Medulla oblongata (tissue), 1 donor: ENCODE measurements at regions not wholly inside any gene's neighbourhood (a gene's known extent, or its start where the extent isn't known, plus 50 kb on each side); places are given as distances from the start of the nearest gene placed in this dataset.

Source experiments
- DNase-seq: peaks from one replicate; pipeline ENCODE4 v3.0.0-alpha.2; 2015; ENCODE audit errors: extremely low spot score

- no peak for DNase-seq
Observed at GRCh38 chr20:11083841-11084240, 410.0 kb upstream of the JAG1 start.

GRCh38 chr20:11084508-11084907 lies 410.7 kb upstream of the JAG1 start:
- DNase-seq = no peak

- DNase-seq = no peak
Observed at GRCh38 chr20:11086970-11087369, 413.2 kb upstream of the JAG1 start.

- DNase-seq = no peak
Observed at GRCh38 chr20:11090751-11091150, 417.0 kb upstream of the JAG1 start.

DNA sequence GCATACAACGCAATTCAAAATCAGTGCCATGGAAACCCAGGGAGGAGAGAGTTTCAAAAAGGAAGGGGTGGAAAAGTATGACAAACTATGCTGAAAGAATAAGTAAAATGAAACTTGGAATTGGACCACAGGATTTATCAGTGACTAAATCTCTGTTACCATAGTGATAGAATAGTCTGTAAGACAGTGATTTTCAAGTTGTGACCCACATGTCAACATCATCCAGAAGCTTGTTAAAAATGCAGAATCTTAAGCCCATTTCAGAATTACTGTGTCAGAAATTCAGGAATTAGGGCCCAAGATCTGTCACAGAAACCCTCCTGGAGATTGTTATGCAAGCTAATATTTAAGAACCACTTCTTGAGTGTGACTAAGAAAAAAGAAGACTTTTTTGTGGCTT lies 417.7 kb upstream of the JAG1 start:
- no peak for DNase-seq

DNA sequence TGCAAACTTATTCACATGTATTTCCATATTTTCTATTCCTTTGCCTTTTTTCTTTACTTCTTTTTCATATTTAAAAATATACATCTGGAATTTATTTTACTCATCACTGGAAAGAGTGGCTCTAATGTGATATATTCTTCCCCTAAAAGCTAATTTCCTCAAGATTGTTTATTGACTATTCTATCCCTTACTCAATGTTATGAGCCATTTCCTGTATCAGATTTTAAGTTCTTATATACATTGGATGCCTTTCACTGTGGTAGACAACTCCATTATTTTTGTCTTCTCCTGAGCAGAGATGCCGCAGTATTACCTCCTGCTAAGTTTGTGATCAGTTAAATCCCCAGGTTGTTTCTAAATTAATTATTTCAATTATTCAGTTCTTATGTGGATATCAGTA lies 418.4 kb upstream of the JAG1 start:
- DNase-seq = no peak

- DNase-seq = no peak
Observed at GRCh38 chr20:11094196-11094595, 420.4 kb upstream of the JAG1 start.

- DNase-seq = no peak
Observed at GRCh38 chr20:11094711-11095110, 420.9 kb upstream of the JAG1 start.

- DNase-seq = no peak
Observed at GRCh38 chr20:11098888-11099287, 425.1 kb upstream of the JAG1 start.

DNA sequence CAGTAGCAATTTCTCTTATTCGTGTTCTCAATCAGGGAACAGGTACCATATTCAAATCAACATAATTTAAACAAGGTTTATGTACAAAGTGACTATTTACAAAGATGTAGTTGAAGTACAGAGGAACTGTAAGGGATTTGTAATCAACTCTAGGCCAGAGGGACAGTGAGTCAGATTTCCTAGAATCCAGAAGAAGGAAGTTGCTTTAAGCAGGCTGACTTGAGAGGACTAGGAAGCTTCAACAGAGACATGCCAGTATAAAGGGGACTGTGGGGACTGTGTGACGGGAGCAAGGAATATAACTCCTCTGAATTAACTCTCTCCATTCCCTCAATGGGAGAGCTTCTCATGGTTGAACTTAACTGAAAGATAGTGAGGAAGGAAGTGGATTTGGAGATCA lies 427.4 kb upstream of the JAG1 start:
- no peak for DNase-seq

DNA sequence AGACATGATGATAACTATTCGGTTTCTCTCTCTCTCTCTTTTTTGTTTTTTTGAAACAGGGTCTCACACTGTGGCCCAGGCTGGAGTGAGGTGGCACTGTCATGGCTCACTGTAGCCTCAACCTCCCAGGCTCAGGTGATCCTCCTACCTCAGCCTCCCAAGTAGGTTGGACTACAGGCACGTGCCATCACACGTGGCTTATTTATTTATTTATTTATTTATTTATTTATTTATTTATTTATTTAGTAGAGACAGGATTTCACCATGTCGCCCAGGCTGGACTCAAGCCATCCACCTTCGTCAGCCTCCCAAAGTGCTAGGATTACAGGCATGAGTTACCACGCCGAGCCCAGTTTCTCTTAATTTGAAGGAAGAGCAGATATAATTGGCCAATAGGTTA lies 427.9 kb upstream of the JAG1 start:
- no peak for DNase-seq

DNA sequence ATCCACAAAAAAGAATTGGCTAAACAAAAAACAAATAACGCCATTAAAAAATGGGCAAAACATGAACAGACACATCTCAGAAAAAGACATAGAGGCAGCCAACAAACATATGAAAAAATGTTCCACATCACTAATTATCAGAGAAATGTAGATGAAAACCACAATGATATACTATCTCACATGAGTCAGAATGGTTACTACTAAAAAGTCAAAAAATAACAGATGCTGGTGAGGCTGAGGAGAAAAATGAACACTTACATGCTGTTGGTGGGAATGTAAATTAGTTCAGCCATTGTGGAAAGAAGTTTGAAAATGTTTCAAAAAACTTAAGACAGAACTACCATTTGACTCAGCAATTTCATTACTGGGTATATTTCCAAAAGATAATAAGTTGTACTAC lies 430.1 kb upstream of the JAG1 start:
- DNase-seq = no peak

GRCh38 chr20:11108102-11108810 lies 434.5 kb upstream of the JAG1 start:
- DNase-seq = no peak

GRCh38 chr20:11110535-11110934 lies 436.7 kb upstream of the JAG1 start:
- DNase-seq = no peak

GRCh38 chr20:11111191-11111590 lies 437.4 kb upstream of the JAG1 start:
- DNase-seq = no peak

DNA sequence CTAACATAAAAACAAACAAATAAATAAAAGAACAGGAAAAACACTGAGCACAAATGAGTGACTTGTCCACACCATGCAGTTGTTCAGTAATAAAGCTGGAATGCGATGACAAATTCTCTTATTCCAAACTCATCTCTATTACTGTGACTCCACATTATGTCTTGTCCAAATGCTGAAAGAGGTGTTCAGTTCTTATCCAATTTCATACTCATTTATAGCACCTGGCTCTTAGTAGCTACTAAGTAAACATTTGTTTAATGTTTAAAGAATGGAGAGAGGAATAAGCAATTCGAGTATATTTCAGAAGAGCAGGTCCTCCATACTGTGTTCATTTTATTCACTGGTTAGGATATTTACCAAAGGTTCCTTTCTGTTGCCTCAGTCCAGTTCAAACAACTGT lies 439.0 kb upstream of the JAG1 start:
- DNase-seq = no peak

- no peak for DNase-seq
Observed at GRCh38 chr20:11114382-11114781, 440.6 kb upstream of the JAG1 start.

DNA sequence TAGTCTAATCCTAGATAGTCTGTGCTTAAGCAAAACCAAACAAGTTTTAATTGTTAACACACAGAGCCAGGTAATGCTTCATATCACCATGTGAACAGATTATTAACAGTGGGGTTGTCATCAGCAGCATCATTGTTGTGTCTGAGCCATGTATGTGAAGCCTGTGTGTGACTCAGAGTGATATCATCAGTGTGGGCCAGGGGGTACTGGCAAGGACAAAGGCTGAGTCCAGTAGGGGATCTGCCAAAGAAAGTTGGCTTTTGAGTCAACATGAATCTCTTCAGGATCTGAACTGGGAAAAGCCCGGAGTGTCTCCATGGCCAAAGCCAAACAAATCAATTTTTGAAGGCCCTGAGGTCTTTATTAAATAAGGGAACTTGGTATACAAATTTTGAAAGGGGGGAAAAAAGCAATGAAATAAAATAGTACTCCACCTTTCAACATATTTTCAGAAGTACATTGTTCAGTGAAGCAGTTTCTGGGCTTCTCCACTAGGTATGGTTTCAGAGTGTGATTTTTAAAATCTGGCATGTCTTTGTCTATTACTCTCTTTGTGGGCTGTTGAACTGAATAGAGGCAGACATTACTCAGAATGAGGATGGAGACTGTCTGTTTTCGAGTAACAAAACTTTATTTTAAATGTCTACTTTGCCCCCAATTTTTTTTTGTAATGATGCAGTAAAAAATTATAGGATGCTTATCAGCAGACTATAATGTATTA lies 444.2 kb upstream of the JAG1 start:
- DNase-seq = no peak

GRCh38 chr20:11118802-11119380 lies 445.1 kb upstream of the JAG1 start:
- no peak for DNase-seq

- no peak for DNase-seq
Observed at GRCh38 chr20:11119573-11119972, 445.8 kb upstream of the JAG1 start.

DNA sequence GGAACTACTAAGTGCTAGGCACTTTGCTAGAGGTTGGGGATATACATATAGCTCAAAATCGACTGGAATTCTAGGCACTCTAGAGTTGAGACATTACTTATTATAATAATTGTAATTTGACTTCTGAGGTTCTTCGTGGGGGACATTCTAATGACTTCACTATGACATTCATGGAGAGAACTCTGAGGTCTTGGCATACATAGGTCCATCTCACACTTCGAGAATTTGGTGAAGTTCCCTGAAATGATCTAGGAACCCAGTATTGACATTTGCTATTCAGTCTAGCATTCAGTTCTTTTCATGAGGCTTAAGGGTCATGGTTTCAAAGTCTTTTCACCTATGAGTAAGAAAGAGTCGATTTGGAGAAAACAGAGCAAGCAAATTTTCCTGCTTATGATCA lies 446.6 kb upstream of the JAG1 start:
- DNase-seq = no peak

DNA sequence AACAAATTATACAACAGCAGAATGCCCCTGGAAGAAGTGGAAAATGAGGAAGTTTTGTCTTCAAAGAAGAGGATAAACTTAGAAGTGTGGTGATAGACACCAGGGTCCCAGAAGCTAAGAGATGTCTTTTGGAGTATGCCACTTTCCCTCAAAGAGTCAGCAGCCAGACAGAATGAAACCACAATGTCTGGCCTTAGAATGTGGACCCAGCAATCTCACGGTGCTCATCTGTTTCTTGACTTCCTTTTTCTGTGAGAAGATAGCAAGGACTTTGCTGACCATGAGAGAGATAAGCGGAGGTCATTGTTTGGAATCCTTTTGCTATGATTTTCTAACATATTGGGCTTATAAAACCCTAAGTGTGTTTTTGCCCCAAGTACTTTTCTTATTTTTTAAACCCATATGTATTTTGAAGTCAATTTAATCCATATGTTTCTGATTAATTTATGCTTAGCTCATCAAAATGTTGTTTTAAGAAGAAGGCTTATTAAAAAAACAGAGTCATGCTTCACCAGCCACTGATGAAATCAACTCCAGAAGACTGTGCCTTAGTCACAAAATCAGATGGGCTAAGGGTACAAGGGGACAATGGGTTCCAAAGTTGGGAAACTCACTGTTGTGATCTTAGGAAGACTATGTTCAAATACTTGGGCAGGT lies 451.2 kb upstream of the JAG1 start:
- DNase-seq = peak; percentile 76

DNA sequence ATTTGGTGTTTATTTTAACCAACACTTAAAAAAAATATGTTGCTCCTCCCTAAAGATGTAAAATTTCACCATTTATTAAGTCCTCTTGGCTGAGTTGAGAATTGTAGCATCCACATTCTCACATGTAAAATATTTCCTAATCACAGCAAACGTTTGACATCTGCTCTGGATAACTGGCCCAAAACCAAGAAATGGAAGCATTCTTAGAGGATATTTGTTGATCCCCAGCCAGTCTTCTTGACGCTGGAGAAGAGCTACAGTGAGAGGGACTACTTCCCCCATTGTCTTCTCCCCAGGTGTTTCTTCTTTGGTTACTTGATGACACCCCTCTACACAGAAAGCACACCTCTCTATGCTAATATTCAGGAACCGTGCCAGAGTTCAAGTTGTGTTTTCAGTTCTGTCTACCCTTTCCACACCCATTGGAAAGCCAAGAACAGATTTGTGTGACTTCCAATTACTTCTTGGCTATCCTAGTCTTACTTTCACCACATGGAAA lies 454.5 kb upstream of the JAG1 start:
- DNase-seq = no peak
